Mesenchymal stem cell (in vitro differentiated cells and primary cell): ENCODE measurements at regions not wholly inside any gene's neighbourhood (a gene's known extent, or its start where the extent isn't known, plus 50 kb on each side); places are given as distances from the start of the nearest gene placed in this dataset.

Experiments used
- DNase-seq: peaks from one replicate; pipeline ENCODE4 v3.0.0-alpha.2; 2013
- H2AFZ ChIP-seq: one replicate; pipeline ENCODE4 v1.6.1; 2013; ENCODE audit warnings: low read depth, mild to moderate bottlenecking, control low read depth, inconsistent platforms, low read length, moderate library complexity
- H2AK5ac ChIP-seq: 2 replicates; pipeline ENCODE4 v1.6.1; 2013; ENCODE audit warnings: low read length, moderate library complexity, mild to moderate bottlenecking, inconsistent platforms; ENCODE audit not compliant: severe bottlenecking
- H2BK120ac ChIP-seq: one replicate; pipeline ENCODE4 v1.6.1; 2013; ENCODE audit warnings: low read depth, mild to moderate bottlenecking, inconsistent platforms, low read length, moderate library complexity
- H2BK12ac ChIP-seq, 2 experiments: one replicate each; pipeline ENCODE4 v1.6.1; 2013; ENCODE audit warnings: inconsistent platforms in 2 of 2, low read length in 2 of 2, mild to moderate bottlenecking in 2 of 2, moderate library complexity in 2 of 2, control low read depth in 1 of 2
- H2BK15ac ChIP-seq: one replicate; pipeline ENCODE4 v1.6.1; 2013; ENCODE audit warnings: mild to moderate bottlenecking, low read depth, inconsistent platforms; ENCODE audit not compliant: poor library complexity, severe bottlenecking
- H2BK5ac ChIP-seq: 2 replicates; pipeline ENCODE4 v1.6.1; 2013; ENCODE audit warnings: low read depth, mild to moderate bottlenecking, low read length, control low read depth, inconsistent platforms; ENCODE audit not compliant: poor library complexity, severe bottlenecking
- H3K14ac ChIP-seq, 2 experiments: one replicate each; pipeline ENCODE4 v1.6.1; 2013; ENCODE audit warnings: inconsistent platforms in 2 of 2, low read length in 2 of 2, control low read depth in 1 of 2, mild to moderate bottlenecking in 1 of 2, moderate library complexity in 1 of 2
- H3K18ac ChIP-seq, 2 experiments: one replicate each; pipeline ENCODE4 v1.6.1; 2013; ENCODE audit warnings: inconsistent platforms in 2 of 2, low read length in 2 of 2, control low read depth in 1 of 2, low read depth in 1 of 2, mild to moderate bottlenecking in 1 of 2
- H3K23ac ChIP-seq, 2 experiments: one replicate each; pipeline ENCODE4 v1.6.1; 2013; ENCODE audit warnings: inconsistent platforms in 2 of 2, low read length in 2 of 2, mild to moderate bottlenecking in 2 of 2, moderate library complexity in 2 of 2, control low read depth in 1 of 2
- H3K27ac ChIP-seq: 2 replicates; pipeline ENCODE4 v1.5.1; 2013; ENCODE audit warnings: mild to moderate bottlenecking, moderate library complexity, low read length, control low read depth, inconsistent platforms; ENCODE audit not compliant: poor library complexity, severe bottlenecking
- H3K27me3 ChIP-seq, 2 experiments: 2 replicates each; pipeline versions ENCODE4 v1.6.1 to v1.7.0; 2013; ENCODE audit warnings: low read length in 2 of 2, mild to moderate bottlenecking in 2 of 2, moderate library complexity in 2 of 2, control low read depth in 1 of 2, inconsistent platforms in 1 of 2; ENCODE audit not compliant: control insufficient read depth in 1 of 2, insufficient read depth in 1 of 2
- H3K36me3 ChIP-seq, 2 experiments: 2 replicates each; pipeline versions ENCODE4 v1.6.1 to v1.7.0; 2013; ENCODE audit warnings: low read length in 2 of 2, control low read depth in 1 of 2, inconsistent platforms in 1 of 2, low read depth in 1 of 2, mild to moderate bottlenecking in 1 of 2; ENCODE audit not compliant: insufficient read depth in 2 of 2, control insufficient read depth in 1 of 2
- H3K4ac ChIP-seq, 2 experiments: one replicate each; pipeline ENCODE4 v1.6.1; 2013; ENCODE audit warnings: inconsistent platforms in 2 of 2, low read length in 2 of 2, mild to moderate bottlenecking in 2 of 2, moderate library complexity in 2 of 2, control low read depth in 1 of 2, low read depth in 1 of 2
- H3K4me1 ChIP-seq: 2 replicates; pipeline ENCODE4 v1.6.1; 2013; ENCODE audit warnings: low read depth, low read length, control low read depth; ENCODE audit not compliant: control insufficient read depth, insufficient read depth
- H3K4me2 ChIP-seq: 2 replicates; pipeline ENCODE4 v1.6.1; 2013; ENCODE audit warnings: low read length, mild to moderate bottlenecking, inconsistent platforms; ENCODE audit not compliant: poor library complexity, severe bottlenecking
- H3K4me3 ChIP-seq, 2 experiments: 2 replicates each; pipeline versions ENCODE4 v1.5.1 to v1.7.0; 2013; ENCODE audit warnings: low read length in 2 of 2, mild to moderate bottlenecking in 2 of 2, control low read depth in 1 of 2, low read depth in 1 of 2; ENCODE audit not compliant: insufficient read depth in 1 of 2
- H3K79me1 ChIP-seq: replicated peaks from 2 replicates; pipeline ENCODE4 v1.6.1; 2013; ENCODE audit warnings: mild to moderate bottlenecking, control low read depth, low read length, inconsistent platforms; ENCODE audit not compliant: poor library complexity, severe bottlenecking
- H3K9ac ChIP-seq: 2 replicates; pipeline ENCODE4 v1.7.0; 2013; ENCODE audit warnings: mild to moderate bottlenecking, low read length, moderate library complexity
- H3K9me3 ChIP-seq: 2 replicates; pipeline ENCODE4 v1.7.0; 2013; ENCODE audit warnings: mild to moderate bottlenecking, low read length; ENCODE audit not compliant: control insufficient read depth
- H4K8ac ChIP-seq: one replicate; pipeline ENCODE4 v1.6.1; 2013; ENCODE audit warnings: inconsistent platforms, mild to moderate bottlenecking, low read length, moderate library complexity
- H4K91ac ChIP-seq: one replicate; pipeline ENCODE4 v1.6.1; 2013; ENCODE audit warnings: mild to moderate bottlenecking, low read length, inconsistent platforms
- WGBS: methylation state at CpG from one replicate; pipeline ENCODE4 v1.1.7; 2013; ENCODE audit warnings: mixed read lengths; 5-methylcytosine and 5-hydroxymethylcytosine counted together

DNA sequence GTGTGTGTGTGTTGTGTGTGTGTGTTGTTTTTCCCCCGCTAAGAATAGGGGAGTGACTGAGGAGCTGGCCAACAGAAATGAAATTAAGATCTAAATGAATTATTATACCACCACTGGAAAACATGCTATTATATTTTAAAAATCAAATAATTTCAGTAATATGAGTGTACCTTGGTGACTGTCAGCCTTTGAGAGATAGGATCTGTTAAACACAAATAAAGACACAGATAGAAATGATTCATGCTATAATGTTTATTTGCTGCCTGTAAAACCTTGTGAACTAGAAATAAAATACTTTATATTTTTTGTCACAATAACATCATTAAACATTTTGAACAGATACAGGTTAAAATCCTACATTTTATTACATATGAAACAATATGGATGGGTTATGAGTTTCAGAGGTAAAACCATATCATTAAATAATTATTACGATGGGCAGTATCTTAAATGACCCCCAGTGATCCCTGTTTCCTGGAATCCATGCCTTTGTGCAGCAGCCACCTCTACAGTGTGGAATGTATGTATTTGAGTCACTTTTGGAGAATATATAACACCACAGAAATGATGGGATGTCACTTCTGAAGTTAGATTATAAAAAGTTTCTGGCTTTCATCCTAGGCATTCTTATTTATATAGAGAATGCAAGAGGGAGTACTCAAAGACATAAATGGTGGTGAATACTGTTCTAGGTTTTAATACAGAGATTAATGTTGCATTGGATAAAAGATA lies 617.2 kb downstream of the CDH18 start:
- no peaks in the 10 kb centered on the region for H3K9me3 ChIP-seq
- no peak overlapping the region for H3K14ac ChIP-seq
- H3K4me1 ChIP-seq: no peaks in the 10 kb centered on the region
- H3K18ac ChIP-seq: no peak overlapping the region
- no peak overlapping the region for H2AFZ ChIP-seq
- no peak overlapping the region for H2BK12ac ChIP-seq
- H2AK5ac ChIP-seq: no peak overlapping the region
- peak; percentile 1 for DNase-seq
- no peaks in the 10 kb centered on the region for H3K36me3 ChIP-seq
- H4K91ac ChIP-seq: no peak overlapping the region
- no peak overlapping the region for H2BK5ac ChIP-seq
- H3K27me3 ChIP-seq: no peaks in the 10 kb centered on the region
- no peak overlapping the region for H2BK15ac ChIP-seq
- H4K8ac ChIP-seq: no peak overlapping the region
- H3K4me3 ChIP-seq: no peak overlapping the region
- H3K4ac ChIP-seq: no peak overlapping the region
- H2BK120ac ChIP-seq: no peak overlapping the region
- no peak overlapping the region for H3K27ac ChIP-seq
- no CpG with 5 or more reads among the region's 2 CpGs for WGBS
- H3K9ac ChIP-seq: no peak overlapping the region
- H3K23ac ChIP-seq: no peak overlapping the region
- no peaks in the 10 kb centered on the region for H3K79me1 ChIP-seq
- H3K4me2 ChIP-seq: no peak overlapping the region

GRCh38 chr5:19388391-19388790 lies 599.6 kb downstream of the CDH18 start:
- no peak overlapping the region for H2AFZ ChIP-seq
- H3K4me1 ChIP-seq: no peaks in the 10 kb centered on the region
- no peak overlapping the region for H3K18ac ChIP-seq
- no peak overlapping the region for H2BK5ac ChIP-seq
- H2BK120ac ChIP-seq: no peak overlapping the region
- H3K27ac ChIP-seq: no peak overlapping the region
- H4K91ac ChIP-seq: no peak overlapping the region
- no peak overlapping the region for H3K9ac ChIP-seq
- no peak overlapping the region for H4K8ac ChIP-seq
- no peaks in the 10 kb centered on the region for H3K27me3 ChIP-seq
- H3K9me3 ChIP-seq: peaks cover 6% of the 10 kb centered on the region
- H3K36me3 ChIP-seq: no peaks in the 10 kb centered on the region
- no peak overlapping the region for H2BK15ac ChIP-seq
- H3K4me3 ChIP-seq: no peak overlapping the region
- no peak overlapping the region for H3K14ac ChIP-seq
- 90% methylated on average over 3 of the region's 7 CpGs for WGBS
- H2AK5ac ChIP-seq: no peak overlapping the region
- H3K4ac ChIP-seq: no peak overlapping the region
- no peak for DNase-seq
- H3K23ac ChIP-seq: no peak overlapping the region
- H2BK12ac ChIP-seq: no peak overlapping the region
- H3K79me1 ChIP-seq: no peaks in the 10 kb centered on the region
- H3K4me2 ChIP-seq: no peak overlapping the region

DNA sequence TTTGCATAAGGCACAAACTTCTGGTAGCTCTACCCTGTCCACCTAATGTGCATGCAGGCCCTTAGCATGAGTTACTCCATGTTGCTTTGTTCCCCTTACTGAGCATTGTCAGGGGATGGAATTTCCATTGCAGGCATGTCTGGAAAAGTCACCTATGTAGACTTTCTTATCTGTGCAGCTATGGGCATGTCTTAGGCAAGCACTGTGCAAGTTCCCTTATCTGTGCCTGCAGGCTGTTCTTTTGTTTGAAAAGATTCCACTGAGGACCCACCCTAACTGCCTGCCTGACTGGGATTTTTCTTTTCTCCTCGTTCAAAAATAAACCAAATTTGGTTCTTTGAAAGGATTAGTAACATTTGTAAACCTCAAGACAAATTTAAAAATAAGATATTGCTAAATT lies 587.0 kb downstream of the CDH18 start:
- no peaks in the 10 kb centered on the region for H3K79me1 ChIP-seq
- H3K4me1 ChIP-seq: no peaks in the 10 kb centered on the region

DNA sequence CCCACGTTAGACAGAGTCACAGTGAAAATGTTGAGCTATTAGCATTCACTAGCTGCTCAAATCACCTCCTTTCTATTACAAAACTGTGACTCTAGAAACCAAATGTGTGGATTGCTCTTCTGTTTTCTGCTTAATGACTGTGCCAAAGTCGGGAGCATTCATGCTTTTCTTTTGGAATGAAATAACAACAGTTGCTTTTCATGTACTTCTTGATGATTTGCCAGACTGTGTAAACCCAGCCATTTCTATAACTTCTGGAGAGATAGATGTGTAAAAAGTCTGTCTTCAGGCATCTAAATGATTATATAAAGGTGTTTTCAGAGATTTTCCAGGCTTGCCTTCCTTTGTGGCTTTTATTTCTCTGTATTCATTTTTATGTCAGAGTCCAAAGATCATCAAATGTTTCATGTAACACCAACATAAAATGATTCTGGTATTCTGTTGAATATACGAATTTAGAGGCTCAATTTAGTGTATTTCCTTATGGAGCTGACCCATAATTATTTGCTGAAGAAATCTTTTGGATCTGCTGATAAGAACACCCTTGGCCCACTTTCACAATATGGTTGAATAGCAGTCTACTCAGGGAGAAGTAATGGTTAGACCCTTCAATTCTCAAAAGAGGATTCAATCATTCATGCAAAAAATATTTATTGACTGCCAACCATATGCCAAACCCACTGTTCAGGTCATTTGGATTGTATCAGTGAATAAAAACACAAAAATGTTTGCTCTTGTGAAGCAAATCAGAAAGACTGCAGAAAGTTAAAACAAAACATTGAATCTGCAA lies 581.2 kb downstream of the CDH18 start:
- no peak overlapping the region for H2BK15ac ChIP-seq
- DNase-seq: no peak
- WGBS: 70% methylated on average over 2 of the region's 3 CpGs
- no peak overlapping the region for H2BK120ac ChIP-seq
- H4K8ac ChIP-seq: no peak overlapping the region
- no peak overlapping the region for H2BK5ac ChIP-seq
- no peak overlapping the region for H3K27ac ChIP-seq
- H2AK5ac ChIP-seq: no peak overlapping the region
- no peaks in the 10 kb centered on the region for H3K27me3 ChIP-seq
- no peak overlapping the region for H3K18ac ChIP-seq
- no peak overlapping the region for H2BK12ac ChIP-seq
- no peak overlapping the region for H3K14ac ChIP-seq
- no peak overlapping the region for H3K9ac ChIP-seq
- H3K79me1 ChIP-seq: no peaks in the 10 kb centered on the region
- no peaks in the 10 kb centered on the region for H3K36me3 ChIP-seq
- H3K4ac ChIP-seq: no peak overlapping the region
- no peak overlapping the region for H3K4me3 ChIP-seq
- H4K91ac ChIP-seq: no peak overlapping the region
- H2AFZ ChIP-seq: no peak overlapping the region
- H3K23ac ChIP-seq: no peak overlapping the region
- no peak overlapping the region for H3K4me2 ChIP-seq
- H3K9me3 ChIP-seq: peaks cover 18% of the 10 kb centered on the region
- no peaks in the 10 kb centered on the region for H3K4me1 ChIP-seq

More for the DNA sequence above, 587.0 kb downstream of the CDH18 start:
- no peak overlapping the region for H3K14ac ChIP-seq
- H3K36me3 ChIP-seq: no peaks in the 10 kb centered on the region
- H2AK5ac ChIP-seq: no peak overlapping the region
- no peak overlapping the region for H2AFZ ChIP-seq
- no peak for DNase-seq
- no peak overlapping the region for H3K4ac ChIP-seq
- no peak overlapping the region for H2BK15ac ChIP-seq
- no peaks in the 10 kb centered on the region for H3K27me3 ChIP-seq
- no peak overlapping the region for H4K91ac ChIP-seq
- H4K8ac ChIP-seq: no peak overlapping the region
- no peak overlapping the region for H3K27ac ChIP-seq
- WGBS: no CpG with 5 or more reads among the region's 1 CpG
- H2BK5ac ChIP-seq: no peak overlapping the region
- H3K9ac ChIP-seq: no peak overlapping the region
- H2BK12ac ChIP-seq: no peak overlapping the region
- H3K18ac ChIP-seq: no peak overlapping the region
- H2BK120ac ChIP-seq: no peak overlapping the region
- H3K9me3 ChIP-seq: peaks cover 5% of the 10 kb centered on the region
- no peak overlapping the region for H3K4me2 ChIP-seq
- no peak overlapping the region for H3K4me3 ChIP-seq
- no peak overlapping the region for H3K23ac ChIP-seq
